ENCODE measurements at regions not wholly inside any gene's neighbourhood (a gene's known extent, or its start where the extent isn't known, plus 50 kb on each side); places are given as distances from the start of the nearest gene placed in this dataset.

DNA sequence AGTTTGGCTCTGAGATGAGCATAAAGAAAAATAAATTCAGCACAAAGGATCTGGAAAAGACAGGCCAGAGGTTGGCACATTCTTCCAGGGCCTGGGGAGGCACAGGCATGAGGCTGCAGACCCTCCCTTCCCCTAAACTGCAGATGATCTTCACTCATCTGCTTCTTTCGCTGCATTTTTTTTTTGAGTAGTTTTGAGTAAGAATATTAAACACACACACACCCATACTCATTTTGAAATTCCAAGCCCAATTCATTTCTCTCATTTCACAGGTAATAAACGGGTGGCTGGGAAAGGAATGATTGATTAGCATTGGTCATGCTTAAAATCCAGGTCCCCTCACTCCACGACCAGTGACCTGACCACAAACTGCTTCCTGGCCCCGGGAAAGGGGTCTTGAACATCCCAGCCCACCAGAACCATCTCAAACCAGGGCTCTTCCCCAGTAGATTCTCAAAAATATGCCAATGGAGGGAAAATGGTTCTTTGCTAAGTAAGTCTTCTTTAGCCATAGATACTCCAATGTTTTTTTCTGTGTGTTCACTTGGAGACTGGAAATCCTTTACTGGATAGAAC, 219.6 kb downstream of the ANAPC1 start:
- Histone ChIP-seq H4K20me1 (replicated peaks; ENCODE audit: control insufficient read depth, extremely low read depth, insufficient read depth, low read length) (no peaks in the 10 kb centered on the region), H3K27ac (ENCODE audit: insufficient read depth, low read depth, low read length) (no peak overlapping the region), H3K4me3 (replicated peaks in 1 of 3; ENCODE audit: insufficient read depth in 1 of 3, low read depth in 1 of 3, low read length in 3 of 3) (no peak overlapping the region), H3K27me3 (ENCODE audit: control insufficient read depth in 2 of 2, insufficient read depth in 2 of 2, low read length in 2 of 2) (no peaks in the 10 kb centered on the region), H3K79me2 (ENCODE audit: control insufficient read depth, insufficient read depth, low read length) (no peaks in the 10 kb centered on the region), H3K36me3 (ENCODE audit: control insufficient read depth in 2 of 2, extremely low read depth in 1 of 2, insufficient read depth in 2 of 2, low read length in 2 of 2) (no peaks in the 10 kb centered on the region), H3K9ac (replicated peaks; ENCODE audit: extremely low read depth, insufficient read depth, low read length) (no peak overlapping the region), H3K4me1 (ENCODE audit: control insufficient read depth, extremely low read depth, insufficient read depth, low read length) (peaks cover 4% of the 10 kb centered on the region), H3K4me2 (ENCODE audit: insufficient read depth, low read length) (no peak overlapping the region), H2AFZ (ENCODE audit: low read depth, low read length) (no peak overlapping the region), H3K9me1 (replicated peaks; ENCODE audit: control insufficient read depth, extremely low read depth, insufficient read depth, low read length) (no peaks in the 10 kb centered on the region), H3K9me3 (replicated peaks; ENCODE audit: control insufficient read depth, insufficient read depth, low read length) (no peaks in the 10 kb centered on the region)
- no TSS peak for BruUV-seq (replicated peaks)
- DNase-seq (ENCODE audit: low read depth, low spot score) (no peak), FAIRE-seq (no peak)
- dilution Hi-C loops (cut with MboI; ENCODE audit: extremely low pct_ligation_motif_present, low sequenced_read_pairs) (no loop called here), intact Hi-C loops (cut with micrococcal nuclease) (no loop called here)
- ChIA-PET POLR2A (no interaction called here), CTCF (no interaction called here)
- TF ChIP-seq GATA2 (IDR thresholded peaks at IDR 0.05; ENCODE audit: insufficient read depth, insufficient read length, low read depth, low read length) = no peak
- TF ChIP-seq JUN (IDR thresholded peaks at IDR 0.05; ENCODE audit: borderline replicate concordance, insufficient read depth, insufficient read length, low read depth) = no peak
- TF ChIP-seq EZH2 (IDR thresholded peaks at IDR 0.05; ENCODE audit: borderline replicate concordance, low read depth, low read length, severe bottlenecking) = no peak
- no peak for TF ChIP-seq POLR2A (IDR thresholded peaks at IDR 0.05; ENCODE audit: low read depth, low read length)
- no peak for TF ChIP-seq MYC (IDR thresholded peaks at IDR 0.05; ENCODE audit: low read depth, low read length)

DNA sequence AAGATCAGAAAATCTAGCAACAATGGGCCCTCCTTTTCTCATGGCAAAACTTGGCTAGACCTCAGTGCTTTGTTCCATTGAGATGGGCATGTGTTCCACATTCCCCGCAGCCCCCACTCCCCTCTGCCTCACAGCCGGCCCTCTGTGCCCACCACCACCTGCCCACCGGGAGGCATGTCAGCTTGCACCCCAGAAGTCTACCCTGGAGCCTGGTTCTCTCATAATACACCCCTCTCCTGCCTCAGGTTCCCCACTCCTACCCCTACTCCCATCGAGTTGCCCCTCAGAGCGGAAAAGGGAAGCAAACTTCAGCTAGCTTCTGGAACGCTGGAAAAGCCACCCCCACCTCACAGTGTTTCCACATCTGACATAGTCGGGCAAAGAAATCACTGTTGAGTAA, 219.0 kb downstream of the ANAPC1 start:
- TF ChIP-seq GATA2 (IDR thresholded peaks at IDR 0.05; ENCODE audit: insufficient read depth, insufficient read length, low read depth, low read length) (no peak), EZH2 (IDR thresholded peaks at IDR 0.05; ENCODE audit: borderline replicate concordance, low read depth, low read length, severe bottlenecking) (no peak), JUN (IDR thresholded peaks at IDR 0.05; ENCODE audit: borderline replicate concordance, insufficient read depth, insufficient read length, low read depth) (no peak), POLR2A (IDR thresholded peaks at IDR 0.05; ENCODE audit: low read depth, low read length) (no peak), MAX (IDR thresholded peaks at IDR 0.05; ENCODE audit: insufficient read depth, insufficient read length) (no peak), POLR2AphosphoS5 (IDR thresholded peaks at IDR 0.05; ENCODE audit: insufficient read depth, low read depth, low read length) (no peak), FOS (IDR thresholded peaks at IDR 0.05; ENCODE audit: borderline replicate concordance, insufficient read depth, low read length) (no peak), MYC (IDR thresholded peaks at IDR 0.05; ENCODE audit: low read depth, low read length) (no peak), CTCF (IDR thresholded peaks at IDR 0.05; ENCODE audit: extremely low read depth in 1 of 2, insufficient read depth in 1 of 2, low read depth in 1 of 2, low read length in 2 of 2) (no peak)
- Histone ChIP-seq H3K9me3 (replicated peaks; ENCODE audit: control insufficient read depth, insufficient read depth, low read length) (no peaks in the 10 kb centered on the region), H3K36me3 (ENCODE audit: control insufficient read depth in 2 of 2, extremely low read depth in 1 of 2, insufficient read depth in 2 of 2, low read length in 2 of 2) (no peaks in the 10 kb centered on the region), H4K20me1 (replicated peaks; ENCODE audit: control insufficient read depth, extremely low read depth, insufficient read depth, low read length) (no peaks in the 10 kb centered on the region), H3K79me2 (ENCODE audit: control insufficient read depth, insufficient read depth, low read length) (no peaks in the 10 kb centered on the region), H2AFZ (ENCODE audit: low read depth, low read length) (no peak overlapping the region), H3K9me1 (replicated peaks; ENCODE audit: control insufficient read depth, extremely low read depth, insufficient read depth, low read length) (no peaks in the 10 kb centered on the region), H3K4me1 (ENCODE audit: control insufficient read depth, extremely low read depth, insufficient read depth, low read length) (peaks cover 4% of the 10 kb centered on the region), H3K27ac (ENCODE audit: insufficient read depth, low read depth, low read length) (no peak overlapping the region), H3K4me2 (ENCODE audit: insufficient read depth, low read length) (no peak overlapping the region), H3K9ac (replicated peaks; ENCODE audit: extremely low read depth, insufficient read depth, low read length) (no peak overlapping the region), H3K27me3 (ENCODE audit: control insufficient read depth in 2 of 2, insufficient read depth in 2 of 2, low read length in 2 of 2) (no peaks in the 10 kb centered on the region), H3K4me3 (replicated peaks in 1 of 3; ENCODE audit: insufficient read depth in 1 of 3, low read depth in 1 of 3, low read length in 3 of 3) (no peak overlapping the region)
- DNase-seq (ENCODE audit: low read depth, low spot score) = no peak
- intact Hi-C loops (cut with micrococcal nuclease) (no loop called here), dilution Hi-C loops (cut with MboI; ENCODE audit: extremely low pct_ligation_motif_present, low sequenced_read_pairs) (no loop called here)
- POLR2A ChIA-PET = no interaction called here
- BruUV-seq (replicated peaks) = no TSS peak
- no peak for FAIRE-seq
- CTCF ChIA-PET = no interaction called here
